ENCODE measurements at regions not wholly inside any gene's neighbourhood (a gene's known extent, or its start where the extent isn't known, plus 50 kb on each side); places are given as distances from the start of the nearest gene placed in this dataset.

DNA sequence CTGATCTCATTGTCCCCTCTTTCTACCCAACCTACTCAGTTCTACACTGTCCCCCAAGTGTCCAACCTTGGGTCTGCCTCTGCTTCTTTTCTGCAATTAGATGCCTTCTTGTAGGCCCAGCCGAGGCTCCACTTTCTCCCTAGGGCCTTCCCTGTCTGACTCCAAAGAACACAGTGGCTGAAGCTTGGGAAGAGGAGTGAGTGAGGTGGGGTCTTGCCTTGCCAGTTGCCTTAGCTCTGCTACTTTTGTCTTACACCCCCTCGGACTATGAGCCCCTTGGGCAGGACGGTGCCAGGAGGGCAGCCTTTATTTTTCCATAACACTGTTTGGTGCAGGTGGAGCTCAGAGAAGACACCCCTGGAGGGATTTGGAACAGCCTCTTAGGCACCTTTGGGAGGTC lies 345.1 kb downstream of the CYP26B1 start:
- peak; percentile 9 for DNase-seq

DNA sequence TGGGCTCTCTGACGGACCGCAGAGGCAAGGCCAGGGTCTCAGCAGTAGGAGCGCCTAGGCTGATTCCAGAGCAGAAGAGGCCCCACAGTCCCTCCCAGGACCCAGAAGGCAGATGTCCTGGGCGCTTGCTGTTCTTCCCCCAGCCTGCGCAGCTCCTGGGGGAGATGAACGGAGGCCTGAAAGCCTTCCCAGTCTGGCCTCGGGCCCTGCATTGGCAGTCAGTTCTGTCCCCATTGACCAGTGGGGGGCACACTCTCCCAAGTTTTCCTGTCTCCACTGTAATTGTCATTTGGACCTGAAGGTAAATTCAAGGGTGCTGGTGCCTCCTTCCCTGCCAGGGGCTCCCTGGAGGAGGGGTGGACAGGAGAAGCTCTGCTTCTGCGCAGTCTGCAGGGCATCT lies 345.7 kb downstream of the CYP26B1 start:
- peak; percentile 43 for DNase-seq

DNA sequence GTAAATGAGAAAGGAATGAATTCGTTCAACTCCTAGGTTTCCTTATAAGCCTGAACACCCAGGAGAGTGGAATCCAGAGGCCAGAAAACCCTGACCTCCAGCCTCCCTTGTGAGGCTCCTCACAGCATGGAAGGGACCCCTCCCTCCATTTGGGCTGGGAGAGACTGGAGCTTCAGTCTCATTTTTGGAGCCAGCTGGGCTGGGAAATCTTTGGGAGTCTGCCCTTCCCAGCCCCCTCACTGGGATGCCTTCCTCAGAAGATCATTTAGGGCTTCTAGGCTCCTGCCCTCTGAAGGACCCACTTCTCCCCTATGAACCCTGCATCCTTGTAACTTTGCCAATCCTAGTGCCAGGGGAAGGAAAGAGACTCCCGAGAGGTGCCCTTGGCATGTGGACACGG lies 346.1 kb downstream of the CYP26B1 start:
- DNase-seq = no peak

DNA sequence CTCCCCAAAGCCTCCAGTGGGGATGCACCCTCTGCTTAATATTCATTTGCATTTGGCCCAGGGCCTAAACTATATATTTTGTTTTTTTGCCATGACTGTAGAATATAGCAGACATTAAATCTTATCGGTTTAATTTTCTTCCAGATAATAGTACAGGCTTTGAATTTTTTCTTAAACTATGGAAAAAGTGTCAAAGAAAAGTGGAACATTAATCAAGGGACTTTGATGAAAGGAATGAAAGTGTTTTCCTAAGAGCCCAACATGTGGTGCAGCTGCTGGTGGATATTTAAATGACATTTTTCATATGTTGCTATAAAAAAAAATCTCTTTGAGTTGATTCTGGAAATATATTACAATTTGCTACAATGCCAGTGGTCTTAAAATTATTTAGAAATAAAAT lies 346.8 kb downstream of the CYP26B1 start:
- no peak for DNase-seq

DNA sequence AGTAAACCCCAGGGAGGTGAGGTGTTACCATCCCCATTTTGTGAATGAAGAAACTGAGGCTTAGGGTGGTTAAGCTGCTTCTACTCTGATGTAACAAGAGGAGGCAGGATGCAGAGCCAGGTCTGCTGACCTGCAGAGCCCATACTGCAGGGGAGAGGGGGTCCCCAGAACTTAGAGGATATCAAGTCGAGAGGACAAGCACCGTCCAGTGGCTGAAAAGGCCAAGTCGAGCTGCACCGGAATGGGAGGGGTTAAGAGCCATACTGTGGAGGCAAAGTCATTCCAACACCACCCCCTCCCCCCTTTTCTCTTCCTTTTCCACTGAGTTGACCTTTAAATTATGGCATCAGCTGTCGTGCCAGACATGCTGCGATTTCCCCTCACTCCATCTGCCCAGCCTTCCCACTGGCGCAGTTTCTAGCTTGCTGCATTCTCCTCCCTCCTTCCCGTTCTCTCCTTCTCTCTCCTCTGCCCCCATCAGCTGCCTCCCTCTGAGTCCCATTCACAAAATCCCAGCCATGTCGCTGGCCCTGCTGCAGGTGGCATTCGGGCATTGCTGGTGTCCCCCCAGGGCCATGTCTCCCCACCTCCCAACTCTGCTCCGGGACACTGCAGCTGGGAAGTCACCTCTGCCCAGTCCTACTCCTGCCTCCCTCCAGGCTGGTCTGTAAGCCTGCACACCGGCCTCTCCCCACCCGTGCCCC lies 346.9 kb downstream of the DYSF start:
- DNase-seq = peak; percentile 39

DNA sequence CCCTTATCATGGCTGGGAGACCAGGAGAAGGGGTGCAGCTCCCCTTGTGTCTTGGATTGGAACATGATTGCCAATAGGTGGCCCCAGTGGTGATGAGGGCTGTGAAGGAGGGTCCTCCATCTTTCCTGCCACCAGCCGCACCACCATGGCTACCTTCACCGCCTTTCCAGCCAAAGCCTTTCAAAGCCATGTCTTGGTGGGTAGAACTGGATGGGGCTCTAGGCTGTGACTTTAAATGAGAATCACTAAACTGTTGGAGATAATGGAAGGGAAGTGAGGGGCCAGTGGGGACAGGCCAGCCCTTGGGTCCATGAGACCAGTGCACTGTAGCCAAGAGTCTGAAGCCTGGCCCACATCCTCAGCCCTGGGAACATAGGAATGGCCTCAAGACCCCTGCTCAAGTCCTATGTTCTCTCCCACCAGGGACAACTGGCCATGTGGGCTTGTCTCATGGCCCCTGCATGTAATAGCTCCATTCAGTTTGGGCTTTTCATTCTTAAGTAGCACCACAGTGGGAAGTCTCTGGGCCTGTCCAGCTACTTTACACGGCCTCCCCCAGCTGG lies 345.7 kb downstream of the DYSF start:
- DNase-seq = peak; percentile 36

DNA sequence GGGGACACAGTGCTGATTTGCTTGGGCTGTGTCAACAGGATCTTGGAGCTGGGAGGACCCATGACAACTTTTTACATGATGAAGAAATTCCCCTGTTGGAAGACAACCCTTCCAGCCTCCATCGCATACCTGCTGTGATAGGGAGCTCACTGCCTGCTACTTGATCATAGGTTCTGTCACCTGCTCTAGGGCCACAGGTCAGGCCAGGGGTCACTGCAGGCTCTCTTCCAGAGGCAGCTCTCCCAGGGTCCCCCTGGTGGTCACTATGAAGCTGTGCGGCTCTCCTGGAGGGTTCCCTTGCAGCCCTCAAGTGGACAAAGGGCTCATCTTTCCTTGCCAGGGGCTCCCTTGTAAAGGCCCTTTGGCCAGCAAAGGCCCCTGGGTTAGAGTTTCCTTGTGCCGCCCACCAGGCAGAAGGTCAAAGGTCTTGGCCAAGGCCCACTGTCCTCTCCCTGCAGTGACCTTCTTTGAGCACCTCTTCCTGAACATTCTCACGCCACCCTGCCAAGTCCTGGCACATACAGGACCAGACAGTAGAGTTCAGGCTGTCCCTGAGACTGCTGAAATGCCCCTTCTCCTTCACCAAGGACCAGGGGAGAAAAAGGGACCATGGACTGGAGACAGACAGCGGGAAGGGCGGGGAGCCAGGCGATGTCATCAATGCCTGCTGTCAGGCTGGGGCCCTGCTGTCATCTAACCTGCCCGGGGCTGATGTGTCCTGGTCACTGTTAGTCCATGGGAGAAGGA lies 345.1 kb downstream of the DYSF start:
- peak; percentile 58 for DNase-seq

DNA sequence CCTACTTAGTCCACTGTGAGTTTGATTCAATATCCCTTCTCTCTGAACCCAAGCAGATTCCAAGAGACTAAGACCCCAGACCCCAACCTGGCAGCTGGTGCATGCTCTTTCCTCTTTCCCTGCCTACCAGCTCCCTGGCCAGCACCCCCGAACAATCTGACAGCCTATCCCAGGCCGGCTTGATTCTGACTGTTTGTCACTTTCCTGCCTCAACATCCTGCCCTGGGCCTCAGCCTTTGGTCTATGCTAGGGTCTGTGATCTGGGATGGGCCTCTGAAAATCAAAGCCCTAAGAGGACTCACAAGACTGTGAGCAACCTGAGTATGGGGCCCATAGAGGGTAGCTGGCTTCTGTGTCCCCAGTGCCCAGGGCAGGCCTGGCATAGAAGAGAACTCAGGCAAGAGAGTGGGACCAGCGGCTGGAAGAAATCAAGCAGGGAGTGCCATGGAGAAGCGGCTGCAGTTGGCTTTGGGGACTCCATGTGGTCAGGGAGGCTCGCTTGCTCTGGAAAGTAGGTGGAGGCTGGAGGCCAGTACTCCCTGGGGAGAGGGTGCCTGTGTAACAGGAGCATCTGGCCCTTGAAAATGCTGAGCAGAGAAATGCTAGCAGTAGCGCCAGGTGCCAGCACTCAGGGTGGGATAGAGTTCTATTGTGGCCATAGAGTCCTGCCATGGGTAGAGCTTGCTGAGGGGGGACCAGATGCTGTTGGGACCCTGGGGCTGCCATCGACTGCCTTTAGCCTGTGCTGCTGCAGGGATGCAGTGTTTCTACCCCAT lies 343.9 kb downstream of the DYSF start:
- DNase-seq = peak; percentile 51

DNA sequence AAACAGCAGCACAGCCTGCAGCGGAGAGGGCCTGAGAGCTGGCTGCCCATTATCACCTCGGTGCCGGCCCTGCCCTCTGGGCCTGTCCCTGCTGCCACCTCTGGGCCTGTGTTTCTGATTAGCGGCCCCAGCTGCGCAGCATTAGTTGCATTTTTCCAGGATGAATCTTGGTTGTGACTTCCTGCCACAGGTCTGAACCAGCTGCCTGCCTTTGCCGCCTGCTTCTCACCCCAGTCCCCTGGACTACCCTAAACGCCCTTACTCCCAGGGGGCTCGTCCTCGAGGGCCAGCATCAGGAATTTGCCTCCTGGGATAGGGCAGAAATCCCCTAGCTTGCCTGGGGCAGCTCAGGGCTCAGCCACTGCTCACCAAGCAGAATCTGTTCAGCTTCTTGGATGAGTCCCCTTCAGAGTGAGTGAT lies 342.8 kb downstream of the DYSF start:
- peak; percentile 55 for DNase-seq

DNA sequence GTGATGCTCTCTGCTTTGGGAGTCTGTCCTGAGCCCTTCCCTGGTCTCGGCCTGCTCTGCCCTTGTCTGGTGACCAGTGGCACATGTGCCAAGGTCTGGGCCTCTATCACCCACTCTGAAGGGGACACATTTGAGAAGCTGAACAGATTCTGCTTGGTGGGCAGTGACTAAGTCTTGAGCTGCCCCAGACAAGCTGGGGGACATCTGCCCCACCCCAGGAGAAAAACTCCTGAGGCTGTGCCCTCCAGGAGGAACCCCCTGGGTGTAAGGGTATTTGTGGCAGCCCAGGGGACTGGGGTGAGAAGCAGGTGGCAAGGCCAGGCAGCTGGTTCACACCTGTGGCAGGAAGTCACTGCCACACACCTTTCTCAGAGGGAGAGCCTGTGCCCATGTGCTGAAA lies 342.1 kb downstream of the DYSF start:
- peak; percentile 38 for DNase-seq

DNA sequence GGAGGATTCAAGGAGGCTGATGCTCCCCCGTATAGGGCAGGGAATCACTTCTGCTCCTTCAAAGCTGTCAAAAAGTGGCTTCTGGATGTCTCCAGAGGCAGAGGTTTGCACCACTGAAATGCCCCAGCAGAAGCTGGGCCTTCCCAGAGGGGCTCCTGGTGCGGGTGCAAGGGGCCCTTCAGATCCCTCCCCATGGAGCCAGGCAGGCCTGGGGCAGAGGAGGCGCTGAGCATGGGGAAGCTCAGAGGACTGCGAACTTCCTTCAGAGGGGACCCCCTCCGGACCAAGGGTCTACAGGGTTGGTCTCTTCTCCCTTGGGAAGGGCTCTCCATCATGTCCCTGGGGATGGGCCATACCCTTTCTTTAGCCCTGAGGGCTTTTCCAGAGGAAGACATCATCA lies 341.2 kb downstream of the DYSF start:
- DNase-seq = peak; percentile 48

DNA sequence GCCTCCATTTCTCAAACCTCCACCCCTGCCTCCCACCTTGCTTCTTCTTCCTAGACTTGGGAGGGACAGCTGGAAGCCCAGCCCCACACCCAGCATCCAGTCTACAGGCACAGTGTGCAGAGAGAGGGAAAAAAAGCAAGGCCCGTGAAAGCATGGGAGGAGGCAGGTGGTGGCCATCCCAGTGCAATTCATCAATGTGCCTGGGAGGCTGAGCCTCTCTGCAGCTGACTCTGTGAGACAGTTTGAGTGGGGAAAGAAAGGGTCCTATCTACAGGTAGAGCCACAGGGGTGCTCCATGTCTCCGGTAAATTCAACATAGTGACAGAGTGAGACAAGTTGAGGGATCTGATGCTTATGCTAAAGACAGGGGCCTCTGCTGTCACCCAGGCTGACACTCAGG lies 340.6 kb downstream of the DYSF start:
- peak; percentile 19 for DNase-seq

DNA sequence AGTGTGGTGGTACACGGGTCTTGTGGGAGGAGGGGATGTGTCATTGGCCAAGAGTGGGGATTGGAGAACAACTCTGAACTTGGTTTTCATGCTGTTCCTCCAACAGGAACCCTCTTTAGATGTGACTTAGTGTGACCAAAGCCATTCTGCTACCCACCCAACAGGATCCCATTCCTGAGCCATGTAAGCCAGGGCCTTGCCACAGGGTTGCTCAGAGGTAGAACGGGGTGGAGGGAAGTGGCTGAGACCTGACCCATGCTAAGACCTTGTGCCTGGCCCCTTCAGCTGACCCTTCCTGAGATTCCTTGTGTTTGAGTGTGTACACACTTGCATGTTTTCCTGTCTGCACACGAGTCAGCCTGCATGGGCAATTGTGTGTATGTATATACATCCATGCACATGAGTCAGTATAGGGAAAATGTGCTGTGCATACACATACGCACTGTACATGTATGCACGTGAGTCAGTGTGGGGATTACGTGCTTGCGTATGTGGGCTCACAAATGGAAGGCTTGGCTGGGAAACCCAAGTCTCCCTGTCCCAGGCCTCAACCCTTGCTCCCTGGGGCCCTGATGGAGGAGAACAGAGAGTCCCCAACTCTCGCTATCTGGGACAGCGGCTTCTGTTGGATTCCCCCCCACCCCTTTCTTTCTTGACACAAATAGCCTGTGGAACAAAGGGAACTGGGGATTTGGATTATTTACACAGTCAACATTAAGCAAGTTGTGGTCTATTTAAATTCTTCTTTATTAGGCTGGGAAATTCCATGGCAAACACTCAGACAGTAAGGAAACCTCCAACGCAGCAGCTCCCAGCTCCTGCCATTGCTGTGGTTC lies 339.8 kb downstream of the DYSF start:
- DNase-seq = peak; percentile 24

DNA sequence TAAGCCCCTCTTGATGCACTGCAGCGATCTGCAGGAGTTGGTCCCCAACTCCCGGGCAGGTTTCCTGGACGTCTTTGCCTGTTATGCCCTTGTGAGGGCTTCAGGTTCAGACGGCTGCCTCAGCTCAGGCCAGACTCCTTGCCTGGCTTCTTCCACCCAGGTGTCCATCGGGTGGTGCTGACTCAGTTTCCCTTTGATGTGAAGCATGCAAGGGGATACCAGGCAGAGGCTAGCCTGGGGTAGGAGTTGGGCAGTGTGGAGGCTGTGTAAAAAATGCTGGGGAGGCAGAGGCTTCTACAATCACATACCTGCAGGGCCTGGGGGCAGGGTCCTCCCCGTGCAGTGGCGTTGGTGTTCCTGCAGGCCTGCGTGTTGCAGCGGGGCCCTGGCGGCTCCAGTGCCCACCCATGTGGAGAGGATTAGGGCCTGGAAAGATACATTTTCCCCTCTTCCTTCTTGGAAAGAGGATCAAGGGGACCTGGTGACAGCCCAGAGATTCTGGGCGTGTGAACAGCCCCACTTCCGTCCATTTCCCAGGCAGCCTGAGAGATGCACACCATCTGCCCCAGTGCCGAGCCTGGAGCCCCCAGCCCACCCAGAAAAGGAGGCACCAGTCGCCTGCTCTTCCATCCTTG lies 338.3 kb downstream of the DYSF start:
- no peak for DNase-seq

DNA sequence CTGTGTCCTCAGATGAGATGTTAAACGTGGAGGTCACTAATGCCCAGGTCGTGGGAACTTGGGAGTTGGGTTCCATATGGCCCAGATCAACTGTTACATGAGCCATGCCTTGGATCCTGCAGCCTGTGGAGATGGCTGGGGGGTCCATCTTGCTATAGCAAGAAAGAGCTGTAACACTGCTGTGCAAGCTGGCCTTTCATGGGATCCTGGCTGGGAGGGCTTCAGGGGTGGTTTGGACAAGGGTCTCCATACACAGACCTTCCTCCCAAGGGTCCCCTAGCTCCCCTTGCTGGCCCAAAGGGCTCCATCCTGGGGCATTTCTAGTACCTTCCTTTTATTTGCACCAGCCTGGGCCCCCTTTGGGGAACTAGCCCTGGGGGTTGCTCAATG lies 337.7 kb downstream of the DYSF start:
- peak; percentile 48 for DNase-seq

DNA sequence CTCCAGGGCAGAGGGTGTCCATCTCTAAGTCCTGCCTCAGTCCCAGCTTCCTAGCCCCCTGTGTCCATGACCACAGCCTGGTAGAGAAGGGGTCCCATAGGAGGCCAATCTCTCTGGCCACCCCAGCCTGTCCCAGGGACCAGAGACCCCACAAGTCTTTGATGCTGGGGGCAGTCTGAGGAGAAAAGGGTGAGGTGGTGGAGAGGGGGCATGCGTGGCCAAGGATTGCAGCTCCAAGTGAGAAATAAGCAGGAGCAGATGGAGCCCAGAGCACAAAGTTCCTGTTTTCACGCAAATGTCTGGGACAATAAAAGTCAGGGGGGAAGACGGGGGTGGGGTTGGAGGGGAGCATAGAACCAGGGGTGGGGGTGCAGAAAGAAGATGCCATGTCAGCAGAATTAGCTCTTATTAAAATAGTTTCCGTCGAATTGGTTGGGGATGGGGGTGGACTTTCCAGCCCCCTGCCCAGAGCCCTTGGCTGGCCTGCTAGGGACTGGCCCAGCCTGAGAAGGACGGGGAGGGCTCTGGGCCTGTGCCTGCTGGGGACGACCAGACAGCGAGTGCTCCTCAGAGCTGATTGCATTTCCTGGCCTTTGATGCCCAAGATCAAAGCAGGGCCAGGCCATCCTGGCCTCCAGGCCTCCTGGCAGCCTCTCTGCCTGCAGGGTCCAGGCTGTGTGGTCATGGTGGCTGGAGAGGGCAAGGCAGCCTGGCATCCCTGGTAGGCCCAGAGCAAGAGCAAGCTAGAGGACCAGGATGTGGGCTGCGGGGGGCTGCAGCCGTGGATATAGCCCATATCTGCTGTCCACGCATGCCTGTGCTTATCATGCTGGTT lies 337.1 kb downstream of the DYSF start:
- peak; percentile 58 for DNase-seq

DNA sequence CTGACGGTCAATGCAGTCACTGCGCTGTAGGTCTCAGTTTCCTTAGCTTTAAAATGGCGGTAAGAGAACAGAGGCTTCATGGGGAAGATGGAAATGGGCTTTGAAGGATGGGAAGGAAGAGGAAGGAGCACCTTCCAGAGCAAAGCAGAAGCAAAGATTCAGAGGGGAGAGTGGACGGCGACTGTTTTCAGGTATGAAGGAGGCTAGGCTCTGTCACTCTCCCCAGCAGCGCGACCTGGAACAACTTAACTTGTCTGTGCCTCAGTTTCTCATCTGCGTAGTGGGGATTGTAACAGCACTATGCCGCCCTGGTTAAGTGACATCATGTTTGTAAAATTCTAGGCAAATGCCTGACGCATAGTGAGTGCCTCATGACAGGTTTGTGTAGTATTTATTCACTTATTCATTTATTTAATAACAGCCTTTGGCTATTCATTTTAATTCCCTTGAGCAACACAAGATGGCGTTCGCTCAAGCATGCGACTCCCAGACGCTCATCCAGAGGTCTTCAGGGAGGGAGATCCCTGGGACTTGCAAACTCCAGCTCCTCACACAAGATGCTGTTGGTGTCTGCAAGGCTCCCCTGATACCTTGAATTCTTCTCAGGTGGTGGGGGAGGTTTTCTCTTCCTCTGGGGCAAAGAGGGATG lies 336.3 kb downstream of the DYSF start:
- DNase-seq = peak; percentile 21

DNA sequence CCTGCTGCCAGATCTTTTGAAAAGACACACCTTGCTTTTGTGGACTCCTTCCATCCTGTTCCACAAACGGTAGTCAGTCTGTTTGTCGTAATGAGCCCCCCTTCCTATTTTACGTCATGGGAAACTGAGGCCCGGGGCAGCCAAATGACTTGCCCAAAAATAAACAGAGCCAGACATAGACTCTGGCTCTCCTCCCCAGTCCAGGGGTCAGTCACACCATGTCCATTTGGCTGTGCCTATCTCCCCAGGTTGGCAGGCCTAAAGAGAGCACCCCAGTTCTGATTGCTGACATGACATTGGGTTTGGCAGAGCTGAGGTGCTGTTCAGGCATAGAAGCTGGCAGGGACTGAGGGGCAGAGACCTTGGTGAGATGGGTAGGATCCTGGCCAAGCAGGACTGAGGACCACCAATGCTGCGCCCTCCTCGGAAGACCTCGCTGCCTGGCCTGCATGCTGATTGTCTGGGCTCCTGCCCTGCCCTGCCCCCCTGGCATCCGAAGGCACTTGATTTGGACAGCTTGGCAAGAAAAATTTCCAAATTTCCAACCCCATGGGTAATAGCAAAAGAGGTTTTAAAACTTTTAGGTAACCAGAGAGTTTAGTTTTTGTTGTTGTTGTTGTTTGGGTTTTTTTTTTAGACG lies 335.4 kb downstream of the DYSF start:
- peak; percentile 50 for DNase-seq

DNA sequence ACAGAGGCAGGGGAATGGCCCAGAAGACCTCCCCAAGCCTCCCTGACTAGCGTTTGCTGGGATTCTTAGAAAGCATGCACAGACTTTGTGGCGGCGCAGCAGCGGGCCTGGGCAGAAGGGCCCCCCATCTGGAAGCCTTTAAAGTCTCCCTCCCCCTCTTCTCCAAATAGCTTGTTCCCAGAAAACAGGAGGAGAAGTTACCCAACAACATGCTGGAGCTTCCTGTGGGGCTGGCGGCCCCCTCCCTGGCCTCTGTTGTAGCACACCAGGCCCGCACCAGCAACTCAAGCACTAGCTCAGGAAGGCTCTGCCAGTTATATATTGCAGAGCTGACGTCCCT lies 334.8 kb downstream of the DYSF start:
- DNase-seq = peak; percentile 34

Data from activated effector memory CD4-positive, alpha-beta T cell treated with anti-CD3 and anti-CD28 coated beads, Interleukin-2, amount 50 U/mL, for 16 hours (primary cell).